Retinal pigment epithelial cell (primary cell): ENCODE measurements at regions not wholly inside any gene's neighbourhood (a gene's known extent, or its start where the extent isn't known, plus 50 kb on each side); places are given as distances from the start of the nearest gene placed in this dataset.

Source experiments
- DNase-seq: peaks from one replicate; pipeline ENCODE4 v3.0.0-alpha.2; 2010; ENCODE audit warnings: low read depth
- H3K4me3 ChIP-seq: 2 replicates; pipeline ENCODE4 v1.5.1; 2011; ENCODE audit warnings: mild to moderate bottlenecking, low read length, control low read depth, moderate library complexity
- CTCF ChIP-seq: conservative IDR thresholded peaks from 2 replicates; pipeline ENCODE4 v1.5.1; 2011; ENCODE audit warnings: low read depth, low read length, control low read depth, inconsistent platforms

- H3K4me3 ChIP-seq, result no peak overlapping the region
- no peak for DNase-seq
- TF ChIP-seq CTCF, result no peak
Measured at GRCh38 chr2:150188800-150189199, 298.7 kb downstream of the RND3 start.

- DNase-seq, result no peak
- H3K4me3 ChIP-seq, result no peak overlapping the region
- no peak for TF ChIP-seq CTCF
Measured at GRCh38 chr2:150188177-150188576, 299.3 kb downstream of the RND3 start.

GRCh38 chr2:150182566-150183235 is 304.8 kb downstream of the RND3 start:
- H3K4me3 ChIP-seq, result no peak overlapping the region
- TF ChIP-seq CTCF, result no peak
- DNase-seq, result no peak

- no peak for DNase-seq
- TF ChIP-seq CTCF, result no peak
- H3K4me3 ChIP-seq, result no peak overlapping the region
Measured at GRCh38 chr2:150178591-150178990, 308.9 kb downstream of the RND3 start.

GRCh38 chr2:150174971-150175421 is 312.5 kb downstream of the RND3 start:
- TF ChIP-seq CTCF, result no peak
- DNase-seq, result no peak
- no peak overlapping the region for H3K4me3 ChIP-seq

- no peak for TF ChIP-seq CTCF
- no peak for DNase-seq
Measured at GRCh38 chr2:150174056-150174805, 313.2 kb downstream of the RND3 start.

More at GRCh38 chr2:150174056-150174805, 313.2 kb downstream of the RND3 start:
- H3K4me3 ChIP-seq, result no peak overlapping the region
